K562 (cell line): ENCODE measurements at regions not wholly inside any gene's neighbourhood (a gene's known extent, or its start where the extent isn't known, plus 50 kb on each side); places are given as distances from the start of the nearest gene placed in this dataset.
A peak's percentile ranks its signal among the peaks of the same experiment; 100 is the strongest.

ENCODE experiments used
- ARID4B ChIP-seq: sonication (generic); formaldehyde crosslinking; IDR thresholded peaks from 2 replicates; pipeline ENCODE4 v1.8.0; 2022; ENCODE audit warnings: mild to moderate bottlenecking, missing genetic modification reagents
- CCNT2 ChIP-seq: IDR thresholded peaks from 2 replicates; pipeline ENCODE4 v1.6.1; 2011; ENCODE audit warnings: borderline replicate concordance, low read depth, mild to moderate bottlenecking, moderate library complexity, mixed read lengths, low read length; ENCODE audit not compliant: insufficient read length; ENCODE audit errors: extremely low read depth
- CTBP1 ChIP-seq: fragments of 450-650 bp; IDR thresholded peaks from 2 replicates; pipeline ENCODE4 v1.6.1; 2016; ENCODE audit warnings: borderline replicate concordance
- ETS1 ChIP-seq: conservative IDR thresholded peaks from 2 replicates; pipeline ENCODE4 v1.6.1; 2011; ENCODE audit warnings: low read depth, mild to moderate bottlenecking, low read length; ENCODE audit not compliant: control insufficient read depth
- FOXP1 ChIP-seq: sonication (generic); formaldehyde crosslinking; IDR thresholded peaks from 2 replicates; pipeline ENCODE4 v1.8.0; 2022; ENCODE audit warnings: mild to moderate bottlenecking, missing genetic modification reagents
- HMG20A ChIP-seq: fragments of 450-650 bp; formaldehyde crosslinking; conservative IDR thresholded peaks from 2 replicates; pipeline ENCODE4 v1.4.0; 2020; ENCODE audit warnings: mild to moderate bottlenecking, mixed read lengths
- KDM5B ChIP-seq: fragments of 200-600 bp; sonication (generic); IDR thresholded peaks from 2 replicates; pipeline ENCODE4 v1.6.1; 2012; ENCODE audit warnings: low read depth, mild to moderate bottlenecking, moderate library complexity, low read length, control low read depth, inconsistent platforms; ENCODE audit not compliant: insufficient replicate concordance
- LARP7 ChIP-seq: fragments of 450-650 bp; IDR thresholded peaks from 2 replicates; pipeline ENCODE4 v1.6.1; 2016
- NCOA1 ChIP-seq: fragments of 450-650 bp; IDR thresholded peaks from 2 replicates; pipeline ENCODE4 v1.6.1; 2016; ENCODE audit warnings: low read depth
- RBFOX2 ChIP-seq: fragments of 200-400 bp; formaldehyde crosslinking; IDR thresholded peaks from 2 replicates; pipeline ENCODE4 v1.6.1; 2017; ENCODE audit warnings: low read depth, mild to moderate bottlenecking, low read length, moderate library complexity
- RCOR1 ChIP-seq, 2 experiments: IDR thresholded peaks; 2 replicates each; pipeline ENCODE4 v1.6.1; 2012; ENCODE audit warnings: low read depth in 2 of 2, low read length in 2 of 2, borderline replicate concordance in 1 of 2, improper control_type of control experiment in 1 of 2
- RFX5 ChIP-seq: IDR thresholded peaks from 2 replicates; pipeline ENCODE4 v1.6.1; 2011; ENCODE audit warnings: low read depth, mild to moderate bottlenecking, improper control_type of control experiment, low read length
- TEAD2 ChIP-seq: fragments of 450-650 bp; IDR thresholded peaks from 2 replicates; pipeline ENCODE4 v1.6.1; 2016; ENCODE audit warnings: missing genetic modification characterization, control low read depth, missing compliant biosample characterization
- U2AF1 ChIP-seq: fragments of 200-400 bp; formaldehyde crosslinking; optimal IDR thresholded peaks from 2 replicates; pipeline ENCODE3; 2017; ENCODE audit warnings: mild to moderate bottlenecking, low read depth, low read length, moderate library complexity
- ZFP36 ChIP-seq: fragments of 150-350 bp; IDR thresholded peaks from 2 replicates; pipeline ENCODE4 v1.6.1; 2018; ENCODE audit warnings: low read length, low read depth; ENCODE audit not compliant: partially characterized antibody
- ZNF408 ChIP-seq: fragments of 250-450 bp; sonication (Bioruptor Pico); IDR thresholded peaks from 2 replicates; pipeline ENCODE4 v1.4.0; 2020; ENCODE audit warnings: low read depth, mild to moderate bottlenecking, moderate library complexity
- ZNF41 ChIP-seq: fragments of 250-450 bp; sonication (Bioruptor Pico); conservative IDR thresholded peaks from 2 replicates; pipeline ENCODE4 v1.4.0; 2020; ENCODE audit warnings: mild to moderate bottlenecking
- ZNF75A ChIP-seq: fragments of 450-650 bp; formaldehyde crosslinking; IDR thresholded peaks from 2 replicates; pipeline ENCODE4 v1.4.0; 2020; ENCODE audit warnings: mild to moderate bottlenecking
- ZNF766 ChIP-seq: fragments of 200-800 bp; sonication (Bioruptor generic); conservative IDR thresholded peaks from 2 replicates; pipeline ENCODE4 v1.6.1; 2016; ENCODE audit warnings: missing genetic modification characterization, missing compliant biosample characterization
- TF ChIP-seq, protein P1 (sequence below): fragments of 450-650 bp; formaldehyde crosslinking; IDR thresholded peaks from 2 replicates; pipeline ENCODE4 v1.4.0; 2020; ENCODE audit warnings: mild to moderate bottlenecking, moderate library complexity

GRCh38 chr6:26199773-26200764 lies 112.8 kb downstream of the HFE start (continued):
- TF ChIP-seq LARP7 (no peak), ZNF41 (no peak), ARID4B (peak; percentile 12; the same call in 1 of the 2 replicates), U2AF1 (peak; percentile 73), RCOR1 (IDR thresholded peaks at IDR 0.05; ENCODE audit: borderline replicate concordance in 1 of 2, low read depth in 2 of 2, low read length in 2 of 2) (no peak), ZNF766 (CRISPR knock-in tag) (peak; percentile 39; the same call in 1 of the 2 replicates), CCNT2 (no peak), KDM5B (no peak), ETS1 (0 out of 2 replicates have a peak, but pooled peaks have one; percentile 66), HMG20A (0 out of 2 replicates have a peak, but pooled peaks have one; percentile 25), FOXP1 (peak; percentile 58), NCOA1 (0 out of 2 replicates have a peak, but pooled peaks have one; percentile 10), ZFP36 (no peak), ZNF408 (CRISPR knock-in tag) (no peak), RBFOX2 (no peak), ZNF75A (0 out of 2 replicates have a peak, but pooled peaks have one; percentile 58), TEAD2 (no peak; the same call in 1 of the 2 replicates), RFX5 (no peak), CTBP1 (0 out of 2 replicates have a peak, but pooled peaks have one; percentile 19)
- TF ChIP-seq, protein P1, sequence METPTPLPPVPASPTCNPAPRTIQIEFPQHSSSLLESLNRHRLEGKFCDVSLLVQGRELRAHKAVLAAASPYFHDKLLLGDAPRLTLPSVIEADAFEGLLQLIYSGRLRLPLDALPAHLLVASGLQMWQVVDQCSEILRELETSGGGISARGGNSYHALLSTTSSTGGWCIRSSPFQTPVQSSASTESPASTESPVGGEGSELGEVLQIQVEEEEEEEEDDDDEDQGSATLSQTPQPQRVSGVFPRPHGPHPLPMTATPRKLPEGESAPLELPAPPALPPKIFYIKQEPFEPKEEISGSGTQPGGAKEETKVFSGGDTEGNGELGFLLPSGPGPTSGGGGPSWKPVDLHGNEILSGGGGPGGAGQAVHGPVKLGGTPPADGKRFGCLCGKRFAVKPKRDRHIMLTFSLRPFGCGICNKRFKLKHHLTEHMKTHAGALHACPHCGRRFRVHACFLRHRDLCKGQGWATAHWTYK (CRISPR knock-in tag): peak; percentile 12; the same call in 1 of the 2 replicates
